ENCODE measurements at regions not wholly inside any gene's neighbourhood (a gene's known extent, or its start where the extent isn't known, plus 50 kb on each side); places are given as distances from the start of the nearest gene placed in this dataset.
"Not testable (repeated sequence)": the region's sequence is repeated elsewhere in the genome, so short reads cannot be mapped to it uniquely, and the experiment has no call there.

- DNase-seq (ENCODE audit: low read depth in 4 of 6, low spot score in 6 of 6), result no peak
- no peaks in the 10 kb centered on the region for H3K36me3 ChIP-seq (ENCODE audit: control insufficient read depth, insufficient read depth, low read length)
- no peaks in the 10 kb centered on the region for H3K4me1 ChIP-seq (ENCODE audit: control insufficient read depth, insufficient read depth, low read length)
- H3K9me3 ChIP-seq (ENCODE audit: control insufficient read depth, insufficient read depth, low read length), result peaks cover 6% of the 10 kb centered on the region
- WGBS (ENCODE audit: insufficient coverage), result 100% methylated on average over 2 of the region's 2 CpGs
- no peaks in the 10 kb centered on the region for H3K27me3 ChIP-seq (ENCODE audit: control insufficient read depth, insufficient read depth, low read length)
- no peak overlapping the region for H3K4me3 ChIP-seq (ENCODE audit: low read depth, low read length)
- no peak overlapping the region for H3K27ac ChIP-seq (ENCODE audit: low read depth, low read length)
Measured at GRCh38 chr1:209176866-209177430, 406.6 kb upstream of the CAMK1G start.

GRCh38 chr1:209183195-209183594, 400.3 kb upstream of the CAMK1G start:
- Histone ChIP-seq H3K9me3 (ENCODE audit: control insufficient read depth, insufficient read depth, low read length) (peaks cover 10% of the 10 kb centered on the region), H3K27me3 (ENCODE audit: control insufficient read depth, insufficient read depth, low read length) (no peaks in the 10 kb centered on the region), H3K4me1 (ENCODE audit: control insufficient read depth, insufficient read depth, low read length) (no peaks in the 10 kb centered on the region), H3K27ac (ENCODE audit: low read depth, low read length) (no peak overlapping the region), H3K36me3 (ENCODE audit: control insufficient read depth, insufficient read depth, low read length) (no peaks in the 10 kb centered on the region), H3K4me3 (ENCODE audit: low read depth, low read length) (no peak overlapping the region)
- no CpG with 5 or more reads among the region's 1 CpG for WGBS (ENCODE audit: insufficient coverage)
- DNase-seq (ENCODE audit: low read depth in 4 of 6, low spot score in 6 of 6), result no peak

- Histone ChIP-seq H3K4me1 (ENCODE audit: control insufficient read depth, insufficient read depth, low read length) (peaks cover 4% of the 10 kb centered on the region), H3K9me3 (ENCODE audit: control insufficient read depth, insufficient read depth, low read length) (peaks cover 8% of the 10 kb centered on the region), H3K27ac (ENCODE audit: low read depth, low read length) (no peak overlapping the region), H3K27me3 (ENCODE audit: control insufficient read depth, insufficient read depth, low read length) (no peaks in the 10 kb centered on the region), H3K4me3 (ENCODE audit: low read depth, low read length) (no peak overlapping the region), H3K36me3 (ENCODE audit: control insufficient read depth, insufficient read depth, low read length) (no peaks in the 10 kb centered on the region)
- WGBS (ENCODE audit: insufficient coverage), result 100% methylated on average over 2 of the region's 3 CpGs
- DNase-seq (ENCODE audit: low read depth in 4 of 6, low spot score in 6 of 6), result no peak
Measured at GRCh38 chr1:209187589-209187988, 395.9 kb upstream of the CAMK1G start.

GRCh38 chr1:209190591-209191261, 392.8 kb upstream of the CAMK1G start:
- no peaks in the 10 kb centered on the region for H3K36me3 ChIP-seq (ENCODE audit: control insufficient read depth, insufficient read depth, low read length)

GRCh38 chr1:209191262-209191634, 392.3 kb upstream of the CAMK1G start:
- DNase-seq (ENCODE audit: low read depth in 4 of 6, low spot score in 6 of 6), result no peak
- Histone ChIP-seq H3K27ac (ENCODE audit: low read depth, low read length) (no peak overlapping the region), H3K4me3 (ENCODE audit: low read depth, low read length) (no peak overlapping the region), H3K36me3 (ENCODE audit: control insufficient read depth, insufficient read depth, low read length) (no peaks in the 10 kb centered on the region), H3K4me1 (ENCODE audit: control insufficient read depth, insufficient read depth, low read length) (peaks cover 4% of the 10 kb centered on the region), H3K27me3 (ENCODE audit: control insufficient read depth, insufficient read depth, low read length) (no peaks in the 10 kb centered on the region), H3K9me3 (ENCODE audit: control insufficient read depth, insufficient read depth, low read length) (peaks cover 2% of the 10 kb centered on the region)
- WGBS (ENCODE audit: insufficient coverage), result no CpG with 5 or more reads among the region's 1 CpG

More at GRCh38 chr1:209190591-209191261, 392.8 kb upstream of the CAMK1G start:
- no peak overlapping the region for H3K4me3 ChIP-seq (ENCODE audit: low read depth, low read length)
- no peak overlapping the region for H3K27ac ChIP-seq (ENCODE audit: low read depth, low read length)
- H3K4me1 ChIP-seq (ENCODE audit: control insufficient read depth, insufficient read depth, low read length), result peaks cover 4% of the 10 kb centered on the region
- no peaks in the 10 kb centered on the region for H3K9me3 ChIP-seq (ENCODE audit: control insufficient read depth, insufficient read depth, low read length)
- DNase-seq (ENCODE audit: low read depth in 4 of 6, low spot score in 6 of 6), result peak in 2 of 6 donors; percentile 84 to 89
- 18% methylated on average over 4 of the region's 12 CpGs for WGBS (ENCODE audit: insufficient coverage)
- no peaks in the 10 kb centered on the region for H3K27me3 ChIP-seq (ENCODE audit: control insufficient read depth, insufficient read depth, low read length)

- Histone ChIP-seq H3K4me1 (ENCODE audit: control insufficient read depth, insufficient read depth, low read length) (peaks cover 4% of the 10 kb centered on the region), H3K4me3 (ENCODE audit: low read depth, low read length) (no peak overlapping the region), H3K27me3 (ENCODE audit: control insufficient read depth, insufficient read depth, low read length) (no peaks in the 10 kb centered on the region), H3K9me3 (ENCODE audit: control insufficient read depth, insufficient read depth, low read length) (peaks cover 3% of the 10 kb centered on the region), H3K36me3 (ENCODE audit: control insufficient read depth, insufficient read depth, low read length) (no peaks in the 10 kb centered on the region), H3K27ac (ENCODE audit: low read depth, low read length) (no peak overlapping the region)
- DNase-seq (ENCODE audit: low read depth in 4 of 6, low spot score in 6 of 6), result no peak
Measured at GRCh38 chr1:209196140-209196539, 387.4 kb upstream of the CAMK1G start.

GRCh38 chr1:209198961-209199750, 384.4 kb upstream of the CAMK1G start:
- no peaks in the 10 kb centered on the region for H3K27me3 ChIP-seq (ENCODE audit: control insufficient read depth, insufficient read depth, low read length)
- peak in 1 of 6 donors; percentile 63 for DNase-seq (ENCODE audit: low read depth in 4 of 6, low spot score in 6 of 6)
- H3K27ac ChIP-seq (ENCODE audit: low read depth, low read length), result no peak overlapping the region
- H3K36me3 ChIP-seq (ENCODE audit: control insufficient read depth, insufficient read depth, low read length), result no peaks in the 10 kb centered on the region
- H3K4me1 ChIP-seq (ENCODE audit: control insufficient read depth, insufficient read depth, low read length), result peaks cover 8% of the 10 kb centered on the region
- WGBS (ENCODE audit: insufficient coverage), result 23% methylated on average over 8 of the region's 12 CpGs
- H3K9me3 ChIP-seq (ENCODE audit: control insufficient read depth, insufficient read depth, low read length), result peaks cover 3% of the 10 kb centered on the region
- H3K4me3 ChIP-seq (ENCODE audit: low read depth, low read length), result no peak overlapping the region

GRCh38 chr1:209199822-209200221, 383.7 kb upstream of the CAMK1G start:
- Histone ChIP-seq H3K27ac (ENCODE audit: low read depth, low read length) (no peak overlapping the region), H3K4me1 (ENCODE audit: control insufficient read depth, insufficient read depth, low read length) (peaks cover 8% of the 10 kb centered on the region), H3K4me3 (ENCODE audit: low read depth, low read length) (no peak overlapping the region), H3K9me3 (ENCODE audit: control insufficient read depth, insufficient read depth, low read length) (peaks cover 3% of the 10 kb centered on the region), H3K27me3 (ENCODE audit: control insufficient read depth, insufficient read depth, low read length) (no peaks in the 10 kb centered on the region), H3K36me3 (ENCODE audit: control insufficient read depth, insufficient read depth, low read length) (no peaks in the 10 kb centered on the region)
- WGBS (ENCODE audit: insufficient coverage), result 2% methylated on average over 3 of the region's 4 CpGs
- DNase-seq (ENCODE audit: low read depth in 4 of 6, low spot score in 6 of 6), result peak in 2 of 6 donors; percentile 35 to 42

- 79% methylated on average over 7 of the region's 11 CpGs for WGBS (ENCODE audit: insufficient coverage)
- H3K27me3 ChIP-seq (ENCODE audit: control insufficient read depth, insufficient read depth, low read length); H3K36me3 ChIP-seq (ENCODE audit: control insufficient read depth, insufficient read depth, low read length); H3K4me3 ChIP-seq (ENCODE audit: low read depth, low read length); H3K27ac ChIP-seq (ENCODE audit: low read depth, low read length); H3K9me3 ChIP-seq (ENCODE audit: control insufficient read depth, insufficient read depth, low read length): not testable (repeated sequence)
- peak in 1 of 6 donors; percentile 57 for DNase-seq (ENCODE audit: low read depth in 4 of 6, low spot score in 6 of 6)
- peaks cover 13% of the 10 kb centered on the region for H3K4me1 ChIP-seq (ENCODE audit: control insufficient read depth, insufficient read depth, low read length)
Measured at GRCh38 chr1:209202321-209202720, 381.2 kb upstream of the CAMK1G start.
